Adipocyte (in vitro differentiated cells): ENCODE measurements at regions not wholly inside any gene's neighbourhood (a gene's known extent, or its start where the extent isn't known, plus 50 kb on each side); places are given as distances from the start of the nearest gene placed in this dataset.

Experiments
- DNase-seq: peaks from one replicate; pipeline ENCODE4 v3.0.0-alpha.2; 2015; ENCODE audit warnings: low read depth
- H3K27me3 ChIP-seq: replicated peaks from 2 replicates; pipeline ENCODE4 v1.7.0; 2013; ENCODE audit warnings: mild to moderate bottlenecking, low read length, moderate library complexity; ENCODE audit not compliant: control insufficient read depth, insufficient read depth
- H3K36me3 ChIP-seq: 2 replicates; pipeline ENCODE4 v1.7.0; 2013; ENCODE audit warnings: low read length, mild to moderate bottlenecking, moderate library complexity; ENCODE audit not compliant: control insufficient read depth, insufficient read depth, severe bottlenecking
- H3K4me1 ChIP-seq: 2 replicates; pipeline ENCODE4 v1.7.0; 2013; ENCODE audit warnings: mild to moderate bottlenecking, low read length, moderate library complexity; ENCODE audit not compliant: control insufficient read depth, insufficient read depth
- H3K4me3 ChIP-seq: 2 replicates; pipeline ENCODE4 v1.7.0; 2013; ENCODE audit warnings: mild to moderate bottlenecking, low read length, moderate library complexity
- H3K9ac ChIP-seq: 2 replicates; pipeline ENCODE4 v1.7.0; 2013; ENCODE audit warnings: mild to moderate bottlenecking, low read length, moderate library complexity
- H3K9me3 ChIP-seq: 2 replicates; pipeline ENCODE4 v1.7.0; 2013; ENCODE audit warnings: mild to moderate bottlenecking, low read length, moderate library complexity; ENCODE audit not compliant: control insufficient read depth

DNA sequence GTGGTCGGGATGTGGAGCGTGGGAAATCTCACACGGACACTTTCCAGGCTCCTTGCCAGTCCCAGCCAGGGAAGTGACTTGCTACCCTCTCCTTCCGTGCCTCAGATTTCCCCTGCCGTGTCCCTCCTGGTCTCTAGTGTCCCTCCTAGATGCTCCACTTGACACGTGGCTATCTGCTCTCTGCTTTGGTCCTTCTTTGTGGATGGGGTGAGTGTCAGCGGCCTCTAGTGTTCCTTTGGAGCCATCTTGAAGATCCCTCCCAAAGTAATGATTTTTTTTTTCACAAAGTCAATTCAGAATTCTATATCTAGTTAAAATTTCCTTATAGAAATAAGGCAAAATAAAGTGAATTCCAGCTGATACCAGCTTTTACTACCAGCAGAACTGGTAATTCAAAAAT is 117.7 kb downstream of the MRPL36 start:
- Histone ChIP-seq H3K4me1 (no peaks in the 10 kb centered on the region), H3K9me3 (peaks cover 25% of the 10 kb centered on the region), H3K4me3 (no peak overlapping the region), H3K27me3 (peaks cover 31% of the 10 kb centered on the region), H3K36me3 (no peaks in the 10 kb centered on the region), H3K9ac (no peak overlapping the region)
- no peak for DNase-seq

- peaks cover 34% of the 10 kb centered on the region for H3K27me3 ChIP-seq
- peaks cover 17% of the 10 kb centered on the region for H3K9me3 ChIP-seq
- no peak for DNase-seq
- H3K4me1 ChIP-seq = no peaks in the 10 kb centered on the region
- H3K4me3 ChIP-seq = no peak overlapping the region
- no peak overlapping the region for H3K9ac ChIP-seq
- no peaks in the 10 kb centered on the region for H3K36me3 ChIP-seq
Observed at GRCh38 chr5:1673042-1673677, 126.5 kb downstream of the MRPL36 start.

- Histone ChIP-seq H3K9ac (no peak overlapping the region), H3K36me3 (no peaks in the 10 kb centered on the region), H3K27me3 (peaks cover 39% of the 10 kb centered on the region), H3K9me3 (peaks cover 15% of the 10 kb centered on the region), H3K4me3 (no peak overlapping the region), H3K4me1 (no peaks in the 10 kb centered on the region)
- no peak for DNase-seq
Observed at GRCh38 chr5:1672396-1672795, 127.2 kb downstream of the MRPL36 start.

DNA sequence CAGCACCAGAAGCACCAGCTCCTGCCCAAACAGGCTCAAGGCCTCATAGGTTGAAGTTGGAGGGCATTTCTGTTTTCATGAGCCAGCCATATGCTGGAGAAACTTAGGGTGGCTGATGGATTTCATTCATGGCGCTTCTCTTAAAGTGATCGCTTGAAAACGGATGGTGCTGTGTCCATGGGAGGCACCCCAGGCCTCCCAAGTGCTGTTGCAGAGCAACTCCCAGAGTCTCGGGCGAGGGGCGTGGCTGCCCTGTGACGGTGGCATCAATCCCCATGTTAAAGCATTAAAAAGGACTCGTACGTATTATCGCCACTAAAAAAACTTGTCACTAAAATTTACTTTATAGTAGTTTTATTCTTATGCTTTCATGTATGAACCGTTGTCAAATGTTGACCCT is 128.3 kb downstream of the MRPL36 start:
- no peak overlapping the region for H3K9ac ChIP-seq
- no peak overlapping the region for H3K4me3 ChIP-seq
- peaks cover 45% of the 10 kb centered on the region for H3K27me3 ChIP-seq

DNA sequence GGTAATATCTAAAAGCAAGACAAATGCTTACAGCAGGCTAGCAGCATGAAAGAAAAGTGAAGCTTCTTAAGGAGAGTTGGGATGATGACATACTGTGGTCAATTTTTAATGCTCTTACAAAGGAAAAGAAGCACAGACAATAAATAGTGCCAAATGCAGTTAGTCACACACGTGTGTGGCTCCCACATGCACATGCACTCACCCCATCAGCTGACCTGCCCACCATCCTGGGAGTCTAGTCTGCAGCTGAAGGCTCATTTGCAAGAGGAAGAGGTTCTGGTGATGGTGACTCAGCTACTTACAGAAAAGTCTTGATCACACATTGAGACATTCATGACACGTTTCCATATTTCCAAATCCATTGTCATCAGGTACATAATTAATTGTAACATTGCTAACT is 129.3 kb downstream of the MRPL36 start:
- DNase-seq = no peak
- H3K27me3 ChIP-seq = peaks cover 55% of the 10 kb centered on the region
- H3K9ac ChIP-seq = no peak overlapping the region
- H3K9me3 ChIP-seq = no peaks in the 10 kb centered on the region
- H3K36me3 ChIP-seq = no peaks in the 10 kb centered on the region
- H3K4me3 ChIP-seq = no peak overlapping the region
- no peaks in the 10 kb centered on the region for H3K4me1 ChIP-seq

More for the DNA sequence above, 128.3 kb downstream of the MRPL36 start:
- Histone ChIP-seq H3K36me3 (no peaks in the 10 kb centered on the region), H3K4me1 (no peaks in the 10 kb centered on the region), H3K9me3 (peaks cover 4% of the 10 kb centered on the region)
- DNase-seq = no peak

DNA sequence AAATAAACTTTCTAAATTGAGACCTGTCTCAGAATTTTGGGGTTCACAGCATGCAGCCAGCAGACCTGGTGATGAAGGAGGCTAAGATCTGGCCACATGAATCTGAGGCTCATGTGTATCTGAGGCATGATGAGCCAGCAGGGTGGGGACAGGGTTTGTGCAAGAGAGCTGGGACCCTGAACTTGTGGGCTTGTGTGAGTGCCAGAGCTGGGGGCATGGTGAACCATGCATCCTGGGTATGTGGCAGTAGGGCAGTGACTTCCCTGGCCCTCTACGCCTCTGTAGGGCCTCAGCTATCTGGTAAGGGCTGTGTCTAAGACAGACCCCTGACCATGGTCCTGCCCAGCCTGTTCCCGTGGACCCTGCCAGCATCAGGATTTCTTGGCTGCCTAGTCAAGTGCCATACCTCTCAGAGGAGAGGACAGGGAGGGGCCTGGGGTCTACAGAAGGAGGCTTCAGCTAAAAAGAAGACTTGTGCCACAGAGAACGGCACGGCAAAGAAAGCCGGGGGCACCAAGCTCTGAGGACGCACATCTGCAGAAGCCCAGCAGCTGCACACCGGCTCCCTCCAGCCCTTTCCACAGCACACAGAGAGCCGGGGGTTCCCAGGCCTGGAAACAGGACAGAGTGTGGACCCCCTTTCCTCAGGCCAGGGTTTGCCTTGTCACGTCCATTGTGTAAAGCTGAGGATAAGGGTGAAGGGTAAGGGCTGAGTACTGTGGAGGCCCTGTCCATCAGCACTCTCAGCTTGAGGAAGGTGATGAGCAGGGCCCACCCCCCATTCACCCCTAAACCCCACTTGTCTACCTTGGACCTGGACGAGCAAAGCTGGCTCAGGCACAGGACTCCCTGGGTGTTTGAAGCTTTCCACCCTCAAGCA is 130.1 kb downstream of the MRPL36 start:
- Histone ChIP-seq H3K9me3 (no peaks in the 10 kb centered on the region), H3K4me1 (no peaks in the 10 kb centered on the region), H3K9ac (no peak overlapping the region), H3K4me3 (no peak overlapping the region), H3K36me3 (no peaks in the 10 kb centered on the region), H3K27me3 (peaks cover 59% of the 10 kb centered on the region)
- DNase-seq = no peak

DNA sequence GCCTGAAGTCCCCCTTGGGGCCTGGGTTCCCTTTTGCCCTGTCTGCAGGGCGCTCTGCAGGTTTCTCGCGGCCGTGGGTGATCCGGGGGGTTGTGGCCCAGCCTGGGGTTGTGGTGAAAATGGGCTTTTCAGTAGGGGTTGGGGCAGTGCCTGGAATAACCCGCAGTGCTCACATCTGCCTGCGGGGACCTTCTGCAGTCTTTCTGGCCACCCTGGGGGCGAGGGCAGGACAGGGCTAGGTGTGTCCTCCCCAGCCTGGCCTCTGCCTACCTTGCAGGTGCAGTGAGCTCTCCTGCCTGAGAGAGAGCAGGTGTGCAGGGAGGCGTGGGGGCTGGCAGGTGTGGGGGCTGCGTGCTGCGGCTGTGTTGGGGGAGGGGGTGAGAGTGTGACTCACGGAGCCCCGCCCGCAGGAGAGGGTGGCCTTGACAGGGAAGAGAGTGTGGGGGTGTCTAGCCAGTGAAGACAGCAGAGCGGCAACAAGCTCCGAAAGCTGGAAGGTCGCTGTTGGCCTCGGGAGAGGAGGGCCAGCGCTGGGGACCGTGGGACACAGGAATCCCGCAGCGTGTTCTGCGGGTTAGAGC is 131.4 kb downstream of the MRPL36 start:
- DNase-seq = no peak
- no peaks in the 10 kb centered on the region for H3K4me1 ChIP-seq

GRCh38 chr5:1667648-1668140 is 131.9 kb downstream of the MRPL36 start:
- H3K36me3 ChIP-seq = no peaks in the 10 kb centered on the region
- H3K4me3 ChIP-seq = no peak overlapping the region
- H3K4me1 ChIP-seq = no peaks in the 10 kb centered on the region
- H3K27me3 ChIP-seq = peaks cover 60% of the 10 kb centered on the region
- no peak for DNase-seq
- no peak overlapping the region for H3K9ac ChIP-seq
- no peaks in the 10 kb centered on the region for H3K9me3 ChIP-seq

More for the DNA sequence above, 131.4 kb downstream of the MRPL36 start:
- Histone ChIP-seq H3K27me3 (peaks cover 63% of the 10 kb centered on the region), H3K9me3 (no peaks in the 10 kb centered on the region), H3K4me3 (no peak overlapping the region), H3K9ac (no peak overlapping the region), H3K36me3 (no peaks in the 10 kb centered on the region)

- Histone ChIP-seq H3K36me3 (no peaks in the 10 kb centered on the region), H3K4me1 (no peaks in the 10 kb centered on the region), H3K9me3 (no peaks in the 10 kb centered on the region), H3K27me3 (peaks cover 60% of the 10 kb centered on the region), H3K4me3 (no peak overlapping the region), H3K9ac (no peak overlapping the region)
- peak; percentile 4 for DNase-seq
Observed at GRCh38 chr5:1666812-1667588, 132.6 kb downstream of the MRPL36 start.

GRCh38 chr5:1666221-1666620 is 133.4 kb downstream of the MRPL36 start:
- Histone ChIP-seq H3K4me1 (no peaks in the 10 kb centered on the region), H3K4me3 (no peak overlapping the region), H3K27me3 (peaks cover 58% of the 10 kb centered on the region), H3K9ac (no peak overlapping the region), H3K9me3 (no peaks in the 10 kb centered on the region), H3K36me3 (no peaks in the 10 kb centered on the region)
- DNase-seq = no peak

GRCh38 chr5:1665803-1666202 is 133.8 kb downstream of the MRPL36 start:
- Histone ChIP-seq H3K4me3 (no peak overlapping the region), H3K27me3 (peaks cover 61% of the 10 kb centered on the region), H3K36me3 (no peaks in the 10 kb centered on the region), H3K9ac (no peak overlapping the region), H3K4me1 (no peaks in the 10 kb centered on the region), H3K9me3 (no peaks in the 10 kb centered on the region)
- DNase-seq = no peak
